HuH-7 (cell line): ENCODE measurements at regions not wholly inside any gene's neighbourhood (a gene's known extent, or its start where the extent isn't known, plus 50 kb on each side); places are given as distances from the start of the nearest gene placed in this dataset.

Experiments used
- DNase-seq: peaks from one replicate; pipeline ENCODE4 v3.0.0; 2011; ENCODE audit warnings: low spot score

DNA sequence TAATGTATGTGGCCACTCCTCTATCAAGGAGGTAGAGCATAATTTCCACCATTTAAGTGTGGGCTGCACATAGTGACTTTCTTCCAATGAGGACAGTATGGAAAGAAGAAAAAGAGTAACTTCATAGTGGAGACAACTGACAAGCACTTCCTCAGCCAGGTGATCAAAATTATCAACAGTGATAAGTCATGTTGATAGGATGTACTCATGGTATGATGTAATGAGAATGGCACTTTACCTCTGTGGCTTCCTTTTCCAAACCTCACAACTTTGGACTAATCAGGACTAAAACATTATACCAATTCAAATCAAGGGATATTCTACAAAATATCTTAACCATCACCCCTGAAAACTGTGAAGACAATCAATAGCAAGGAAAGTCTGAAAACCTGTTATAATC, 302.3 kb upstream of the CITED2 start:
- DNase-seq, result no peak

DNA sequence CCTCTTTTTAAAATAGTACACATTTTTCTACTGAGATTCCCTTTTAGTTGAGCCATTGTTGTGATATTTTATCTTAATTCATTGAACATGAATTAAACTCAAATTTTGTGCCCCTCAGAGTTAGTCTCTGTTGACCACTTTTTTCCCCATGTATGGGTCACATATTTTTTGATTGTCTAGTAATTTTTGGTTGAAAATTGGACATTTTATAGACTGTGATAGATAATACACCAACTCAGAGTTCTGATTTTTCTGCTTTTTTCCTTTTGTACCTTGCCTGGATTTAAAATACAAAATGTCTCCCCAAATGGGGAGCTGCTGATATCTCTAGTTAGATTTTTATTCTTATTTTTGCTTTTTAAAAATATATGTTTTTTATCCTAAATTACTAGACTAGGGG, 291.8 kb upstream of the CITED2 start:
- DNase-seq, result no peak

DNA sequence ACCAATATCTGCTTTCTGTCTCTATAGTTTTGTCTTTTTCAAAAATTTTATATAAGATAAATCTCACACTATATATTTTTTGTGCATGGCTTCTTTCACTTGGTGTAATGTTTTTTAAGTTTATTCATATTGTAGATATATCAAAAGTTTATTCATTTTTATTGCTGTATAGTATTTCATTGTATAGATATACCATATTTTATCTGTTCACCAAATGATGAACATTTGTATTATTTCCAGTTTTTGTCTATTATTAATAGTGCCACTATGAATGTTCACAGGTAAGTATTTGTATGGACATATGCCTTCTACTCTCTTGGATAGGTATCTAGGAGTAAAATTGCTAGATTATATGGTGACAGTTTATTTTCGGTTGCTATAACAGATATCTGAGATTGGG, 289.5 kb upstream of the CITED2 start:
- DNase-seq, result no peak

DNA sequence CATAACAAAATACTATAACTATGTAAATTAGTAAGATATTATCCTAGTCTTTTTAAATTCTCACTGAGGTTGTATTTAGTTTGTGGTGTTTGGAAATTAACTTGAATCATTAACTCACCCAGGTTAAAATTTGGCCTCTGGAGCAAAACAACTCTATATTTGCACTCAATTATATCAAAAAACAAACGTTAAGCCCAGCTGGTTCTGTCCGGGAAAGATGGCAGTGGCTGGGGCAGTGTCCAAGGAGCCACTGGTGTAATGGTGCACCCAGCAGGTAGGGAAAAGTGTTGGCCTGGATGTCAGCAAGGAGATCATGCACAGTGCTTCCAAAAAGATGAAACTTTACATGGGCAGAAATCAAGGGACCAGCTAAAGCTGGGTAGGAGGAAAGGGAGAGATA, 285.3 kb upstream of the CITED2 start:
- no peak for DNase-seq

DNA sequence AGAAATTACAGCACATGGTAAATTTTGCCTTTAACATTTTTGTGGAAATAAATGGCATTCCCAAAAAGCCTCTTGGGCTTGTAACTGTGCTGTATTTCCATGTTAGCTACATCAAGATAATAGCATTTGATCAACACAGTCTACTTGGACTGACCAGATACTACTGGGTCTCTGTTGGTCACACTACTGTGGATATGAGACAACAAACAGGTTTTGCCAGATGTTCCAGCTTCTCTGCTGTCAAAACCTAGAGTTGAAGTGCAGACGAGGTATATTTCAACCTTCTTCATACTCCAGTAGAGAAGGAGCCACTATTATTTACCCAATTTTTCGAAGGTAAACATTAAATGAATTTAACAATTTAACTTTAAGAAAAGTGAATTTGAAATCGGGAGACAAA, 284.7 kb upstream of the CITED2 start:
- no peak for DNase-seq

DNA sequence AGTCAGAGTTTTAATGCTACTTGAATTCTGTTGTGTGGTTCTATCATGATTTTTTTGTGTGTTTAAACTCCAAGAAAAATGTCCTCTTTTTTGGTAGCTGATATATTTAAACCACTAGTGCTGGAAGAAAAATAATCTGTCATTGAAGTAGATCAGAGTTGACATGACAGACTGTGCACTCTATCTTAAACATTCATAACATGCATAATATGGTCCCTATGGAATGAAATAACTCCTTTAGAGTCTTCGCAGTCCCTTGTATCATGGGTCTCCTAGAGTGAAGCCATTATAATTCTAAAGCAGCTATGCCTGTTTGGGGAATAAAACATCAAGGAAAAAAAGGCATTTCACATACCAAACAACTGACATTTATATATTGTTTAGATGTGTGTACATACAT, 282.7 kb upstream of the CITED2 start:
- no peak for DNase-seq

DNA sequence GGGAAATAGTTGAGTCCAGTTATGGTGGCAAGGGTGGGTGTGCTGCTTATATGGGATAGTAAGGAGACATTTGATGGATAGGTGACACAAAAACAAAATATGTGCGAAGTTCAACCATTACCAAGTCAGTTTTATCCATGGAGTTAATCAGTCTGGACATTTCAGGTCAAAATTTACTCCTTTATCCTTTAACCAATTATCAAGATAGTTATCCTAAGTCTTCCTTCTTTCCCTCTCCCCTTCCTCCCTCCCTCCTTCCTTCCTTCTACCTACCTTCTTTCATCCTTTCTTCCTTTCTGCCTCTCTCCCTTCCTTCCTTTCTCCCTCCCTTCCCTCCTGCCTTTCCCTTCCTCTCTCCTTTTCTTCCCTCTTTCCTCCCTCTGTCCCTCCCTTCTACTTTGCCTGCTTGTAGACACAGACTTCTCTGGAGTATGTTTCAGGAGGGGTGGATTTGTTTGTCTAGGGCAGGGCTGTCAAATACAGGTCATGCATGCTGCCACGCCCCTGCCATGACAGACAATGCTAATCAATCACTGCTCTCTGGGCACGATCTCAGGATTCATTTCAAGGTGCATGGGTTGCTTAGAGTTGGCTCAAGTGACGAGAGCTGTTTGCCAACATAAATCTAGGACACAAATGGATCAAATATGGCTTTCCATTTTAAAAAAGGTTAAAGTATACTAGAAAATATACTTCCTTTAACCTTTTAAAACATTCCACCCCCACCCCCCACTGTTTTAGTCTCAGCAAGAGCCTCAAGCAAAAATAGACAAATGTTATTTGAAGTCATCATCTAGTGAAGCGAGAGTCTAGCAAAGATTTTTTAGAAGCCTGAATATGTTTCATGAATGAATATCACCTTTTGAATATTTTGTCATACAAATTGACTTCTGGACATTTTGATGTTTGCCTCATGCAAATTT, 281.6 kb upstream of the CITED2 start:
- peak; percentile 75 for DNase-seq

DNA sequence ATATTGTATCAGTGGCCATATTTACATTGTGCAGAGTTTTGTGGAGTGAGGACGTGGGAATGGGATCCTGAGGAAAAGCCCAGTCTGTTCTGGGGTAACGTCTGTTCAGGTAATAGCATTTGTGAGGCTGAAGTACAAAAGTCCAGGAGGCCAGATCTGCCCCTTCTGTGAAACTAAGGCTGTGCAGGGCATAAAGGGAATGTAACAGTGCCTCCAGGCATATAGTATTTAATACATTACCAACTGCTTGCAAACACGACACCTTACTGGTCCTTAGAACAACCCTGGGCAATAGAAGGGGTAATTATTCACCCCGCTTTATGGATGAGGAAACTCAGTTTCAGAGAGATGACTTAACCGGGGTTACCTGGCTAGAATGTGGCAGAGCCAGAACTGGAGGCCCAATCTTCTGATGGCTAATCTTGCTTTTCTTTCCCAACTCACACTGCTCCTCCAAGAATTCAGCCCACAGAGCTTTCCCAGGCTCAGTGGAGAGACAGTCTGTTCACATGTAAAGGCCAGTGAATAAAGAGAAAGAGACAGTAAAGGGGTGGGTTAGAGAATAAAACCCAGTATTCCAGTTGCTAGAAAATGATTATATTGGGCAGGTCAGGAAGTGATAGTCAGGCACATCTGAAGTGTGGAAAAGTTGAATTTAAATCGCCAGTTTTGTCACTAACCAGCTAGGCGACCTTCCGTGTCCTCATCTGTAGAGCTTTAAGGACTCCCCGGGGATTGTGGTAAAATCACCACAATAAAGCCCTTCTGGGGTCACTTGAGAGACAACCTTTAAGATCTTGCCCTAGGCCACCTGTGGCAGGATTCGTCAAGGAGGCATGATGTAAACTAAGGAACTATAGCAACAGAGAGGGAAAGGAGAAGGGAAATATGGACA, 280.7 kb upstream of the CITED2 start:
- DNase-seq, result peak; percentile 52

DNA sequence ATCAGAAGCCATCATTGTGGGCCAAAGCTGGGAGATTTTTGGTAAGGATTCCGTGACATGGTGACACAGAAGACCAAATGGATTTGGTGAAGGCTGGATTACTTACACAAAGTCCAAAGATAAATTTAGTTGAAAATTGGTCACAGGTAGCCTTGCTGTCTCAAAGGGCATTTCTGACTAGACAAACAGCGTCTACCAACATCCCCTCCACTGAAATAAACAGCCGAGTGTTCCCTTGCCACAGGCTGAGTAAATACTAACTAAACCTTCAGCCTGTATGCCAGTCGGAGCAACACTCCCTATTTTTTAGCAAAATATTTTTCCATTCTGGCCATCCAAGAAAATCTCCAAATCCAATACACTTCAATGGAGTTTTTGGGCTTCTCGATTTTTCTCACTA, 279.9 kb upstream of the CITED2 start:
- DNase-seq, result no peak

DNA sequence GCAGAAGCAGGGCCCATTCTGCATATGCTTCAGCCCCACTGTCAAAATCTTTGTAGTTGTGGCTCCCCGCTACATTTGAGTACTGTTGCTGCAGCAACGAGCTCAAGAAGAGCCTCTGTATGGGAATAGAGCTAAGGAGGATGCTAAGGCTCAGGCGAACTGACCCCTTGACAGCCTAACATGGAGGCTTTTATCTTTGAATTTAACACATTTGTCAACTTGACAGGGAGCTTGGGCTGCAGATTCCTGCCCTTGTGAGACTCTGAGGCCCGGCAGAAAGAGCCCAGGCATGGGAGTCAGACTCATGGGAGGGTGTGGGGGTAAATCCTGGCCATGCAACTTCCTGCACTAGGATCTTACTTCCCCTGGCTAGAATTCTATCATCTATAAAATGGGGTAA, 278.7 kb upstream of the CITED2 start:
- no peak for DNase-seq

DNA sequence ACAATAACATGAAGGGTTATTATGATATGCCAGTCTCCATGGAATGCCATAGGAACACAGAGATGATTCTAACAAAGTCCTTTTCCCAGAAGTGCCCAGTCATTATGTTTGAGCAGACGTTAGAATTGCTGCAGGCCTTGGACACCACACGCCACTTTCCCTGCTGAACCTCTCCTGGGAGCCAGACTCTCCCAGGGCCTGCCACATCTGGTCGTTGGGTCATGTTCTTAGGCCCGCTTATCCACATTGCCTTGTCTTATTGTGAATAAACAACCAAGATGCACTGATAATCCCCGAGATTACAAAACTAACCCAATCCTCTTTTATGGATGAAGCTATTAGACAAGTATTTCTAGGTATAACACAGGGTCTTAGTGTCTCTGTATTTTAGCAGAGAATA, 276.5 kb upstream of the CITED2 start:
- DNase-seq, result no peak

DNA sequence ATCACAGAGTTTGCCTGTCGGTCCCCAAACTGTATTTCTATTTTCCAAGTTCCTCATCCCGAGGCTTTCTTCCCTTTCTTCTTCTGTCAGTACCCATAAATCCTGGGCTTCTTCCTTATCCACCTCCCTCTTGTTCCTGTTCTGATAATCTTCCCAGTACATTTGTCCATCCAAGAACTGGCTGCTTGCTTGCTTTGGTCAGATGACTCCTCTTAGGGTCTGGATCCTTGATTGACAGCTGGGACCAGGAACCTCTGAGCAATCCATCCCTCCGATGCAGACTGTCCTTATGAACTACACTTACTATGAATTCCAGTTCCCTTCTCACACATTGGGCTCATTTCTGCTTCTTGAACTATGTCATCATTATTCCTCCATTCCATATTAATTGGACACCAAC, 275.3 kb upstream of the CITED2 start:
- no peak for DNase-seq

DNA sequence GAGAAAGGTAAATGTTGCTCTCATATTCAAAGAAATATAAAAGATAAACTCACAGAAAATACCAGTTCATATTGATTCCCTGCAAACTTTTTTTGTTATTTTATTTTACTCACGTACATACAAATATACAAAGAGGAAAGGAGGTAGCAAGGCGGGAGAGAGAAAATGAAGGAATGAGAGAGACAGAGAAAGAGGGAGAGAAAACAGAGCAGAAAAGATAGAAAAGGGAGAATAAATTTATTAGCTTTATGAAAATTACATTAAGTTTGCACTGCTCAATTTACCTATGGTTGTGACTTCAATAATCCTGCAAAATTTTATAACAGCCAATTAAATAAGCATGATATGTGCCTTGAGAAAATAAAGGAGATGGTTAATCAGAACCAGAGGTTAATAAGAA, 274.7 kb upstream of the CITED2 start:
- no peak for DNase-seq

DNA sequence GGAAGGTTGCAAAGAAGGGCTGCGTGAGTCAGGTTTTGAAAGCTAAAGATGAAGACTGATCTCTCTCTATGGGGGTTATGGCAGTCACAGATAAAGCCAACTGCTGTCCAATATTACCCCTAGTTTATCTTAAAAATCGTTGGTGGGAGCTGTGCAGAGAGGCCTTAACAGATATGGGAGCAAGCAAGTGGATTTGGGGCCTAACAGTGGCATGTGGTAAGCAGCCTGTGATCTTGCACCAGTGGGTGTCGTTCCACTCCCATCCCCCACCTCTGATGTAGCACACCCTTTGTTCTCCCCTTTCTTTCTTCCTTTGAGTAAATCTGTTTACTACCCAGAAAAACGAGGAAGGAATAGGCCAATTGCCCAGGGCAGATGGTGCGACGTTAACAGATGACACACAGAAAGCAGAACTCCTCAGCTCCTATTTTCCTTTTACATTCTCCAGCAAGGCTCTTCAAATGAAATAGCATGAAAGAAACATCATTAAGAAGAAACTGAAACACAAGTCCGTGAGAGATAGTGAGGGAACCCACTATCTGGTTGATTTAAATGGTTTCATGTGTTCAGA, 274.1 kb upstream of the CITED2 start:
- DNase-seq, result no peak

DNA sequence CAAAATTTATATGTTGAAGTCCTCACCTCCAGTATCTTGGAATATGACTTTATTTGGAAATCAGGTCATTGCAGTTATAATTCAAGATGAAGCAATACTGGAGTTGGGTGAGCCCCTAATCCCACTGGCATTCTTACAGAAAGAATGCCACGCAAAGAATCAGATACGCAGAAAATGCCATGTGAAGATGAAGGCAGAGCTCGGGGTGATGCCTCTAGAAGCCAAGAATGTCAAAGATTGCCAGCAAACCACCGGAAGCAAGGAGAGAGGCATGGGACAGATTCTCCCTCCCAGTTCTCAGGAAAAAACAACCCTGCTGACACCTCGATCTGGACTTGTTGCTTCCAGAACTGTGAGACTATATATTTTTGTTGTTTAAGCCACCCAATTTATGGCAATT, 273.4 kb upstream of the CITED2 start:
- no peak for DNase-seq

DNA sequence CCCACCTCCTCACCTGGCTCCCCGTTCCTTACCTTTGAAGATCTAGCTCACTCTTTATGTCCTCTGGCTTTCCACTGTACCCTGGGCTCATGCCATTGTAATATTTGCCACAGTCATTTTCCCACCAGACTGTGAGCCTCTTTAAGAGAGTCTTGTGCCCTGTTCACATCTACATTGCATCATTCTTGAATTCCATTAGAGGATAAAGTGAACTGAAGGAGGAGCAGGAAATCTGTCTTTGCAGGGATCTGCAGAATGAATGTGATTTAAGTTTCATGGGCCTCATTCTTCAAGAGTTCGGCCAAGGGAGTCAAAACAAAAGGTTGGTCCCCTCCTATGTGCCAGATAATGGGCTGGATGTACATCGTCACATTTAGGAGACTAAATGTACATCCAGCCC, 272.6 kb upstream of the CITED2 start:
- DNase-seq, result no peak

DNA sequence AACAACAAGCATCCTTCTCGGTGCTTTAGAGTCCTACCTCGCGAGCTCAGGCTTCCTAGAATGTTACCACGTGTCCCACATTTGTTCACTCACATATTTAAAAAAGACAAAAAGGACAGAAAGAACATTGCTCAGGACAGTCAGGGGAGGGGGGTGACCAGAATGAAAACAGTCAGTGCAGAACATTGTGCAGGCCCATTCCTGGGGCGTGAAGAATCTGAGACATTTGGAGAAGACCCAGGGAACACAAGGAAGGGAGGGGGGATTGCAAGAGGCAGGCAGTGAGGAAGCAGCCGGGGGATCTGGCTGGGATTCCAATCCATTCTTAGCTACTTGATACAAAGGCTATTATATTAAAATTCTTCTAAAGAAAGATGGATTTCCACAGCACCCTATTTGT, 270.4 kb upstream of the CITED2 start:
- DNase-seq, result no peak

DNA sequence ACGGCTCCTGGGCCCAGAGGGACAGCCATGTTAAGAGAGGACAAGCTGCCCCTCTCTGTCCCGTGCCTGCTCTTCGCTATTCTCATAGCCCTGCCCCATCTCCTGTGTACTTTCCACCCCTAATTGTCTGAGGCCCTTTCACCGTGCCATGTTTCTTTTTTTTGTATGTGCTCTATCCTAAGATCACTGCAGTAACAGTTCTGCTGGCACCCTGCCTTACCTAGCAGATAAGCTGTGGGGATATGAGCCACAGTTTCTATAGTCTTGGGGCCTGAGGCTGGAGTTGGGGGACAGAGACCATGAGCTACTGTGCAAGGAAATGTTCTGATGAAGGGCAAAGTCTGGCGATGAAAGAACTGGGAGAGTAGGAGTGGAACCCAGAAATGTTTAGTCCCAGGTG, 269.5 kb upstream of the CITED2 start:
- no peak for DNase-seq

DNA sequence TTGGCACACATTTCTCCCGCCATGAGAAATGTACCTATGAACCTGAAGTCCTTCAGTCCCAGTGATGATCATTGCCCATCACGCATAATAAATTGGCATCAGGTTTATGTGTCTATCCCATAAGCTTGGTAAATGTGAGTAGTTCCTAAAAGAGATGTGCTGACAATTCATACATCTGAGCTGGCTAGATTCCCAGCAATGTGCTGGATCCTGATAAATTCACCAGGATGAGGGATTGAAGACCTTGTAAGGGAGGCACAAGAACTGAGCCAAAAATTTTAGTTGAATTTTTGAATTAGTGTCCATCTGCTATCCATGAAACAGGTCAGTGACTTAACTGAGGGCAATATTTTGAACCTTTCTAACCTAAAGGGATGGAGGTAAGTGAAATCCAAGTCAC, 267.9 kb upstream of the CITED2 start:
- no peak for DNase-seq

DNA sequence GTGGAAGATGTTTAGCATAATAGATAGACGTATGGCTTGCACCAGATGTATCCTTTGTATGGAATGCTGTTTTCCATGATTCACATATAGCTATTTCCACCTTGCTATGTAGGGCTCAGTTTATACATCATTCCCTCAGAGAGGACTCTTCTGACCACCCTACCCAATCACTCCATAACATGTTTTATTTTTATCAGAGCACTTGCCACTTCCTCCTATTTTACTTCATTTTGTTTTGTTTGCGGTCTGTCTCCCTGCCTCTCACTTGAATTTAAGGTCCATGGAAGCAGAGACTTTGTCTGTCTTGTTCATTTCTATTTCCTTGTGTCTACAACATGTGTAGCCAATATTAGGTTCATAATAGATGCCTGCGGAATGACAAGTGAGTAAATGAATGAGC, 266.9 kb upstream of the CITED2 start:
- DNase-seq, result no peak

DNA sequence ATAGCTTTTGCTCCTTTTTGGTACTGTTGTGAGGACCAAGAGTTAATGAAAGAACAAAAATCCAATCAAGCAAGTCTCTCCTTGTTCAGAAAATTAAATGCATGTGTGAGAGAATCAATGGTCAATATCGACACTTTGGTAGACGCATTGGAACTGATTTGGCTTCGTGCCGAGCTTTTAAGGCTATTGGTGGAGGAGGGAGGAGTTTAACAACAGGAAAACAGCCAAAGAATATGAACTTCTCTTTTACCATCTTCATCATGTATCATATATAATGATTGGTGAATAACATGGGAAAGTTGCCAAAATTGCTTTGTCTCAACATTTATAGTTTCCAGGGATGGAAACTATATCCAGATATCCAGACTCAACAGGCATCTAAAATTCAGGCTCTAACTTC, 266.5 kb upstream of the CITED2 start:
- no peak for DNase-seq

DNA sequence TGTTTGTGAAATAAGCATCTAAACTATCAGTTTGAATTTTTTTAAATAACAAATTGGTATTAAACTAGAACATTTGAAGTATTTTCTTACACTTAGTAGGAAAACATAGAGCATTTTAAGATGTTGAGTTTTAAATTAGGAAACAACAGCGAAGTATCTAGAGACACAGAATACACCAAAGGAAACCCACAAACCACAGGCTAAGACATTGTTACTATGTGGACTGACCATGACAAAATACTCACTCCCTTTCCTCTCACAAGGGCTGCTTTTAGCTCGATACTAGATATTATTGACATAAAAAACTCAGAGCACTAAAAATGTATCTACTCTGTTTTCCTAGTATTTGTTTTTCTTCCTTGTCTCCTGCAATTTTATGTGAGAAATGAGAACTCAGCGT, 266.0 kb upstream of the CITED2 start:
- no peak for DNase-seq

DNA sequence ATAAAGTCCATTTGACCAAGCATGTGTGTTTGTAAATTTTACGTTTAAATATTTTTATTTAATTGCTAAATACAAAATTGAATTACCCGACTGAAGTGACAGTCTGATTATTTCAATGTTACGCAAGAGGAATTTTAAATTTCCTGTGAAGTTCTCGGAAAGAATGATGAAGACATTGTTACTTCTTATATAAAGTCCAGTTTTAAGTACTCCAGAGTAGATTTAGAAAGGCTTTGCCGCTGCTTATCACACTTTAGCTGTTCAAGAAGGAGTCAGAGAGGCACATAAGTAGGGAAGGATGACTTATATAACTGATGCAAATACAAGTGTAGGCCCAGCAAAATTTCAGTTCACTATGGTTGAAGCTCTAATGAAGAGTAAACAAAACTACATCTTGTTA, 265.1 kb upstream of the CITED2 start:
- no peak for DNase-seq
